Stomach (tissue), 4 donors: ENCODE measurements at regions not wholly inside any gene's neighbourhood (a gene's known extent, or its start where the extent isn't known, plus 50 kb on each side); places are given as distances from the start of the nearest gene placed in this dataset.

ENCODE experiments used
- CTCF ChIP-seq, 7 experiments: fragments of 450-650 bp in 4 of 7; fragments of 200-600 bp in 3 of 7; sonication (generic) in 3 of 7; IDR thresholded peaks; one replicate each; pipeline ENCODE4 v1.5.1; 2016 to 2019; ENCODE audit warnings: antibody characterized with exemption in 7 of 7, control low read depth in 2 of 7, mild to moderate bottlenecking in 1 of 7
- EP300 ChIP-seq: sonication (generic); formaldehyde crosslinking; IDR thresholded peaks from one replicate; pipeline ENCODE4 v1.6.1; 2017; ENCODE audit warnings: antibody characterized with exemption
- POLR2A ChIP-seq, 4 donors: fragments of 450-650 bp; IDR thresholded peaks; one replicate each; pipeline ENCODE4 v1.6.1; 2016; ENCODE audit warnings: antibody characterized with exemption in 4 of 4, control low read depth in 2 of 4, mild to moderate bottlenecking in 1 of 4, moderate library complexity in 1 of 4

- no peak for TF ChIP-seq POLR2A (IDR thresholded peaks at IDR 0.05)
- TF ChIP-seq CTCF (IDR thresholded peaks at IDR 0.05) = no peak
- TF ChIP-seq EP300 = no peak
These were observed 976.0 kb downstream of the ROBO2 start for GRCh38 chr3:78015856-78016255.
